ENCODE measurements at regions not wholly inside any gene's neighbourhood (a gene's known extent, or its start where the extent isn't known, plus 50 kb on each side); places are given as distances from the start of the nearest gene placed in this dataset.

DNA sequence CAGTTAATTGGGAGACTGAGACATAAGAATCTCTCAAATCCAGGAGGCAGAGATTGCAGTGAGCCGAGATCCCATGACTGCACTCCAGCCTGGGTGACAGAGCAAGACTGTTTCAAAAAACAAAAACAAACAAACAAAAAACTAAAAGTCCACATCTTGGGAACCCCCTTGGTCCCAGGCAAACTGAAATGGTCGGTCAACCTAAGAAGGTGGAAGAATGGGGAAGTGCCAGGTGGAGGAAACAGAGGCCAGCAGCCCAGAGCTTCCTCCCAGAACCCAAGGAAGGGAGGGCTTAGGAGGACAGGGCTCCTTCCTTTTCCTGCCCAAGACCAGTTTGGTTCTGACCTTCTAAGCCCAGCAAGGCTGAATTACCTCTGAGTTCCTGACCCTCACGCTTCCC is 121.0 kb upstream of the FUT8 start:
- Histone ChIP-seq H3K27ac (ENCODE audit: low read length) (no peak overlapping the region), H3K9ac (ENCODE audit: low read depth, low read length) (no peak overlapping the region), H3K4me3 (ENCODE audit: low read length) (no peak overlapping the region)

GRCh38 chr14:65294816-65295215 is 117.7 kb upstream of the FUT8 start:
- no peaks in the 10 kb centered on the region for H3K4me1 ChIP-seq (ENCODE audit: insufficient read depth, low read length)
- H3K36me3 ChIP-seq (ENCODE audit: insufficient read depth, low read depth, low read length): no peaks in the 10 kb centered on the region
- H3K9me3 ChIP-seq (ENCODE audit: insufficient read depth, low read depth, low read length): no peaks in the 10 kb centered on the region
- no peaks in the 10 kb centered on the region for H3K27me3 ChIP-seq (ENCODE audit: insufficient read depth, low read length)
- no peak overlapping the region for H3K9ac ChIP-seq (ENCODE audit: low read depth, low read length)
- no peak overlapping the region for H3K4me3 ChIP-seq (ENCODE audit: low read length)
- no peak overlapping the region for H3K27ac ChIP-seq (ENCODE audit: low read length)

More for the DNA sequence above, 121.0 kb upstream of the FUT8 start:
- no peaks in the 10 kb centered on the region for H3K4me1 ChIP-seq (ENCODE audit: insufficient read depth, low read length)
- no peaks in the 10 kb centered on the region for H3K36me3 ChIP-seq (ENCODE audit: insufficient read depth, low read depth, low read length)
- H3K27me3 ChIP-seq (ENCODE audit: insufficient read depth, low read length): no peaks in the 10 kb centered on the region
- H3K9me3 ChIP-seq (ENCODE audit: insufficient read depth, low read depth, low read length): no peaks in the 10 kb centered on the region

- no peak overlapping the region for H3K4me3 ChIP-seq (ENCODE audit: low read length)
- H3K27me3 ChIP-seq (ENCODE audit: insufficient read depth, low read length): no peaks in the 10 kb centered on the region
- H3K9ac ChIP-seq (ENCODE audit: low read depth, low read length): no peak overlapping the region
- no peak overlapping the region for H3K27ac ChIP-seq (ENCODE audit: low read length)
- H3K36me3 ChIP-seq (ENCODE audit: insufficient read depth, low read depth, low read length): no peaks in the 10 kb centered on the region
- H3K4me1 ChIP-seq (ENCODE audit: insufficient read depth, low read length): no peaks in the 10 kb centered on the region
- H3K9me3 ChIP-seq (ENCODE audit: insufficient read depth, low read depth, low read length): no peaks in the 10 kb centered on the region
These were observed 116.1 kb upstream of the FUT8 start for GRCh38 chr14:65296402-65296801.

DNA sequence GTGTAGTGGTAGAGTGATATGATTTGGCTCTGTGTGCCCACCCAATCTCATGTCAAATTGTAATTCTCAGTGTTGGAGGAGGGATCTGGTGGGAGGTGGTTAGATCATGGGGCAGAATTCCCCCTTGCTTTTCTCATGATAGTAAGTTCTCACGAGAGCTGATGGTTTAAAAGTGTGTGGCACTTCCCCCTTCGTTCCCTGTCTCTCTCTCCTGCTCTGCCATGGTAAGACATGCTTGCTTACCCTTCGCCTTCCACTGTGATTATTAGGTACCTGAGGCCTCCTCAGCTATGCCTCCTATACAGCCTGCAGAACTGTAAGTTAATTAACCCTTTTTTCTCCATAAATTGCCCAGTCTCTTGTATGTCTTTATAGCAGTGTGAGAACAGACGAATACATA is 115.7 kb upstream of the FUT8 start:
- Histone ChIP-seq H3K9me3 (ENCODE audit: insufficient read depth, low read depth, low read length) (no peaks in the 10 kb centered on the region), H3K9ac (ENCODE audit: low read depth, low read length) (no peak overlapping the region), H3K27me3 (ENCODE audit: insufficient read depth, low read length) (no peaks in the 10 kb centered on the region), H3K36me3 (ENCODE audit: insufficient read depth, low read depth, low read length) (no peaks in the 10 kb centered on the region), H3K4me3 (ENCODE audit: low read length) (no peak overlapping the region), H3K4me1 (ENCODE audit: insufficient read depth, low read length) (peaks cover 2% of the 10 kb centered on the region), H3K27ac (ENCODE audit: low read length) (no peak overlapping the region)

DNA sequence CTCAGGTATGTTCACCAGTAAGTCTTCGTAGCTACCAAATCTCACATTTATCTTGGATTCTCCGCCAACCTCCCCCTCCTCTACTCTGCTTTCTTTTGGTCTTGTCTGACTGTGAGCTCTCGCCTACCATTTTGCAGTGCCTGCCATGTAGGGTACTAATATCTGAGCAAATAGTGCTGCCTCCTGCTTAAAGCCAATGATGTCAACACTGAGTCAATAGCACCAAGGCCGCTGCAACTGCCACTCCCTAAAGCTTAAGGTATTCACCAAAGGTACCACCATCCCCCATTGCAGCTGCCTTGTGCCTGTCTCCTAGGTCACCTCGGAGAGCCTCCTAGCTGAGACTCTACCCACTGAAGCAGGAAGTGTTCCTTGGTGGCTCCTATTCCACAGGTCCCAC is 114.8 kb upstream of the FUT8 start:
- no peak overlapping the region for H3K27ac ChIP-seq (ENCODE audit: low read length)
- no peak overlapping the region for H3K4me3 ChIP-seq (ENCODE audit: low read length)
- H3K27me3 ChIP-seq (ENCODE audit: insufficient read depth, low read length): no peaks in the 10 kb centered on the region
- H3K36me3 ChIP-seq (ENCODE audit: insufficient read depth, low read depth, low read length): no peaks in the 10 kb centered on the region
- no peak overlapping the region for H3K9ac ChIP-seq (ENCODE audit: low read depth, low read length)
- peaks cover 7% of the 10 kb centered on the region for H3K4me1 ChIP-seq (ENCODE audit: insufficient read depth, low read length)
- H3K9me3 ChIP-seq (ENCODE audit: insufficient read depth, low read depth, low read length): no peaks in the 10 kb centered on the region

GRCh38 chr14:65299826-65300225 is 112.7 kb upstream of the FUT8 start:
- Histone ChIP-seq H3K9ac (ENCODE audit: low read depth, low read length) (no peak overlapping the region), H3K4me1 (ENCODE audit: insufficient read depth, low read length) (peaks cover 21% of the 10 kb centered on the region), H3K27me3 (ENCODE audit: insufficient read depth, low read length) (no peaks in the 10 kb centered on the region), H3K36me3 (ENCODE audit: insufficient read depth, low read depth, low read length) (no peaks in the 10 kb centered on the region), H3K27ac (ENCODE audit: low read length) (no peak overlapping the region), H3K4me3 (ENCODE audit: low read length) (no peak overlapping the region), H3K9me3 (ENCODE audit: insufficient read depth, low read depth, low read length) (no peaks in the 10 kb centered on the region)

DNA sequence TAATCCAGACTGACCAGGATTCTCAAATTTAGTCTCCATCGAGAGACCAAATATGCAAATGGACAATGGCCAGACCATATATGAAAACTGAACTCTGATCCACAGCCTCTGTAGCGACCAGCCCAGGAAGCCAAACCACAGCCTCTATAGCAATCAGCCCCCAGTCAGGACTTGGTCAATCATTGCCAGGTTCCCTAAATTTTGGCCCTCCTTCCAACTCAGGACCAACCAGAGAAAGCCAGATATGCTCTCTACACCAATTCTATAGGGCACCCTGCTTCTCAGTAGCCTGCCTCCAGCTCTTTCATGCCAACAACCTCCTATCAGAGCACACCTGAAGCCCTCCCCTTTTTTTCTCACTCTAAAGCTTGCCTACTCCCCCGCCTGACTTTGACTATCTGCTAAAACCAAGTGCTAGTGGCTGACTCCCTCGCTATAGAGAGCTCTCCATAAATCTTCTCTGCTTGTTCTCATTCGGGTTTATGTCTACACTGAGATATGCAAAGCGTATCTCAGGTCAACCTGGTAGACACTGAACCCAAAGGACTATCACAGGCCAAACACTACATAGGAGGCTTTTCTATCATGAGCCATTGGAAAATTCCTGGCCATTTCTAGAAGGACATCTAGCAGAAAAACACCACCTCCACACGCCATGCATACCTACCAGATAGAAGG is 110.5 kb upstream of the FUT8 start:
- H3K4me3 ChIP-seq (ENCODE audit: low read length): no peak overlapping the region
- no peak overlapping the region for H3K9ac ChIP-seq (ENCODE audit: low read depth, low read length)
- no peaks in the 10 kb centered on the region for H3K27me3 ChIP-seq (ENCODE audit: insufficient read depth, low read length)
- H3K4me1 ChIP-seq (ENCODE audit: insufficient read depth, low read length): peaks cover 24% of the 10 kb centered on the region
- H3K27ac ChIP-seq (ENCODE audit: low read length): no peak overlapping the region
- no peaks in the 10 kb centered on the region for H3K9me3 ChIP-seq (ENCODE audit: insufficient read depth, low read depth, low read length)
- no peaks in the 10 kb centered on the region for H3K36me3 ChIP-seq (ENCODE audit: insufficient read depth, low read depth, low read length)

DNA sequence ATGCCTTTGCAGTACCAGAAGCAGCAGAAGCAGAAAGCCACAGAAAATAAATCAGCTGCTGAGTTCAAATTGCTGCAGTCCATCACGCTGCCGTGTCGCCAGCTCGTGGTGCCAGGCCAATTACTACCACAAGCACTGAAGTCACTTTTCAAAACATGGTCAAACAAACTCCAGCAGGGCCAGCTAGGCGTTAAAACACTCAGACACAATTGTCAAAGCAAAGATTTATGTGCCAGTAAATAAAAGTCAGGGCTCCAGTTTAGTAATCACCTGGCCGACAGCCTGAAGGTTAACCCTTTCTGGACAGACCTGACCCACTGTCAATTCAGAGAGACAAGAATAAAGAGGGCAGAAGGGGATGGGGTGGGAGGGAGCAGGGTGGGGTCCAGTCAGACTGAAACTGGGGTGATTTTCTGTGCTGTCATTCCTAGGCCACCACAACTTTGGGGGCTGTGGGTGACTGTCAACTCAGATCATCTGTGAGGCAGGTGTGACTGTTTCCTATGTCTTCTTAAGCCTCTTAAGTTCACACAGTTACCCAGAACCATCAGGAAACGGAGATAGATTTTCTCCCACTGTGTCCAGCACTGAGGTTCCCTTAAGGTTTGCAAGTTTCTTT is 109.8 kb upstream of the FUT8 start:
- Histone ChIP-seq H3K36me3 (ENCODE audit: insufficient read depth, low read depth, low read length) (no peaks in the 10 kb centered on the region), H3K9ac (ENCODE audit: low read depth, low read length) (no peak overlapping the region), H3K9me3 (ENCODE audit: insufficient read depth, low read depth, low read length) (no peaks in the 10 kb centered on the region), H3K4me1 (ENCODE audit: insufficient read depth, low read length) (peaks cover 24% of the 10 kb centered on the region), H3K4me3 (ENCODE audit: low read length) (no peak overlapping the region), H3K27ac (ENCODE audit: low read length) (no peak overlapping the region), H3K27me3 (ENCODE audit: insufficient read depth, low read length) (no peaks in the 10 kb centered on the region)

DNA sequence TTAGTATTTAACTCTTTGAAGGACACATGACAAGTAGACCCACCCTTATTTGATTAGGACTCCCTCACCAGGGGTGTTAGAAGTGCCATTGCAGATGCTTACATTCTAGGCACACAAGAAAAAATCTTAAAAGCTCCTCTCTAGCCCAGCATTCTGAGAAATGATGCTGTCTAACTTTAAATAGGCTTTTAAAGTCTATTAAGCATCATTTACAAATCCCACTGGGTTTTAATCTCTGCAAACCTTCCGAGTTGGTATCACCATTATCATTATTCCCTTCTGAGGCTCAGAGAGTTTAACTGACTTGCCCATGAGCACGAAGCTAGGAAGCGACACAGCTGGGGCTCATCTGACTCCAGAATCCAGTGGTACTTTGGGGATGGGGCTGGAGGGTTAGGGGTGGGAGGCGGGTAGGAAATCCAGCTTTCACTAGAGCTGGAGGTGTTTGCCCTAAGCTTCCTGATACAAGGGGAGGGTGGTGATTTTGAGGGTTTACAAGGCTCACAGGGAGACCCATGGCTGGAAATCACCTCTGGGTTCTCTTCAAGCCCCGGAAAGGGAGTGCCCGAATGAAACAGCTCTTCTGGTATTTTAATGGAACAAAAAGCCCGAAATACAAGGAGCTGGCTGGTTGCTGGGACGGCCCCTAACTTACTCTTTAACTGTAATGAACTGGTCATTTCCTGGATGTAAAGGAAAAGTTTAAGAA is 109.2 kb upstream of the FUT8 start:
- H3K9me3 ChIP-seq (ENCODE audit: insufficient read depth, low read depth, low read length): no peaks in the 10 kb centered on the region
- no peak overlapping the region for H3K9ac ChIP-seq (ENCODE audit: low read depth, low read length)
- H3K4me1 ChIP-seq (ENCODE audit: insufficient read depth, low read length): peaks cover 24% of the 10 kb centered on the region
- no peaks in the 10 kb centered on the region for H3K27me3 ChIP-seq (ENCODE audit: insufficient read depth, low read length)
- no peak overlapping the region for H3K4me3 ChIP-seq (ENCODE audit: low read length)
- H3K36me3 ChIP-seq (ENCODE audit: insufficient read depth, low read depth, low read length): no peaks in the 10 kb centered on the region
- H3K27ac ChIP-seq (ENCODE audit: low read length): no peak overlapping the region

GRCh38 chr14:65303899-65304222 is 108.7 kb upstream of the FUT8 start:
- no peaks in the 10 kb centered on the region for H3K9me3 ChIP-seq (ENCODE audit: insufficient read depth, low read depth, low read length)
- no peak overlapping the region for H3K9ac ChIP-seq (ENCODE audit: low read depth, low read length)
- no peak overlapping the region for H3K4me3 ChIP-seq (ENCODE audit: low read length)
- H3K27me3 ChIP-seq (ENCODE audit: insufficient read depth, low read length): no peaks in the 10 kb centered on the region
- no peak overlapping the region for H3K27ac ChIP-seq (ENCODE audit: low read length)
- H3K36me3 ChIP-seq (ENCODE audit: insufficient read depth, low read depth, low read length): no peaks in the 10 kb centered on the region
- peaks cover 24% of the 10 kb centered on the region for H3K4me1 ChIP-seq (ENCODE audit: insufficient read depth, low read length)

DNA sequence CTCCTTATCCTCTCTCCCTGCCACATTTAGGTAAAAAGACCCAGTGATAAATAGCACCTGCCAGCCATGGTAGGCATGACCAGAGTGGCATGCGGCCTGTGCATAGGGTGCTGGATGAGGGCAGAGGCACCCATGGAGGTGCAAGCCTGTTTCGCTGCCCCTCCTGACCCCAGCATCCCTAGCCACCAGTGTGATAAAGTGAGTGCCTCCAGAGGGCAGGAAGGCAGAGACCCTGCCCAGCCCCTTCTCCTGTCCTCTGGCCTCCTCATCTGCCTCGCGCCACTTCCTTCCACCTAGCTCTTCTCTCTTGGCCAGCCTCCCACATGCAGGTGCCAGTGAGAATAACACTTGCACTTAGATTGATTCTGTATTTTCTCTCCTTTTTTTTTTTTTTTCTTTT is 108.3 kb upstream of the FUT8 start:
- no peaks in the 10 kb centered on the region for H3K36me3 ChIP-seq (ENCODE audit: insufficient read depth, low read depth, low read length)
- peaks cover 24% of the 10 kb centered on the region for H3K4me1 ChIP-seq (ENCODE audit: insufficient read depth, low read length)
- H3K9me3 ChIP-seq (ENCODE audit: insufficient read depth, low read depth, low read length): no peaks in the 10 kb centered on the region
- H3K4me3 ChIP-seq (ENCODE audit: low read length): no peak overlapping the region
- H3K9ac ChIP-seq (ENCODE audit: low read depth, low read length): no peak overlapping the region
- no peaks in the 10 kb centered on the region for H3K27me3 ChIP-seq (ENCODE audit: insufficient read depth, low read length)
- H3K27ac ChIP-seq (ENCODE audit: low read length): no peak overlapping the region

GRCh38 chr14:65304963-65305362 is 107.6 kb upstream of the FUT8 start:
- Histone ChIP-seq H3K9me3 (ENCODE audit: insufficient read depth, low read depth, low read length) (no peaks in the 10 kb centered on the region), H3K4me3 (ENCODE audit: low read length) (no peak overlapping the region), H3K36me3 (ENCODE audit: insufficient read depth, low read depth, low read length) (no peaks in the 10 kb centered on the region), H3K9ac (ENCODE audit: low read depth, low read length) (no peak overlapping the region), H3K27ac (ENCODE audit: low read length) (no peak overlapping the region), H3K27me3 (ENCODE audit: insufficient read depth, low read length) (no peaks in the 10 kb centered on the region), H3K4me1 (ENCODE audit: insufficient read depth, low read length) (peaks cover 24% of the 10 kb centered on the region)

Measured in iPS-20b (cell line).